ENCODE measurements at regions not wholly inside any gene's neighbourhood (a gene's known extent, or its start where the extent isn't known, plus 50 kb on each side); places are given as distances from the start of the nearest gene placed in this dataset.

DNA sequence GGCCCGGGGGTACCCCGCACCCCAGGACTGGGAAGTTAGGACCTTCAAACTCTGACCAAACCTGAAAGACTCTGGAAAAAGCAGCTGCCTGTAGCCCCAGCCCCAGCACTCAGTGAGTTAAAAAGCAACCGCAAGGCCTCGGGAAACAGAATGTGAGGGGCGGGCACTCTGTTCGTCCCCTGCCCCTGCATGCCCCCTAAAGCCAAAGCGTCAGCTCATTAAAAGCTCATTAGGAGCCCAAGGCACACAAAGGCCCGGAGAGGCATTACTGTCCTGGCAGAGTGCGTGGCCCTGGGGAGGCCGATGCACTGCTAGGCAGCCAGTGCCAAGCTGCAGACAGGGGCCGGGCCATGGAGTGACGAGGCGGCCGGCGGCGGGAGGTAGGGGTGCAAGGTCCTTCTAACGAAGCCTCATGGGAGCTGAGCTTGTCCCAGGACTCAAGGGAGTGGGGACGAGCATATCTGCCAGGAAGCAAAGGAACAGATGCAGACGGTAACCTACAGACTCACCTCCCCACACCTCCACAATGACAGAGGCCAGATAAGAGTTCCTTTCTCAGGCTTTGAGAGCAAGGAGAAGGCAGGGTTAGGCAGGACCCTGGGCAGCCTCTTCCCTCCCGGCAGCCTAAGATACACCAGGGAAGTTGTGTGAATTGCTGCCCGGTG is 116.8 kb downstream of the ENGASE start:
- DNase-seq (ENCODE audit: insufficient read length, low spot score) (no peak), FAIRE-seq (no peak)

DNA sequence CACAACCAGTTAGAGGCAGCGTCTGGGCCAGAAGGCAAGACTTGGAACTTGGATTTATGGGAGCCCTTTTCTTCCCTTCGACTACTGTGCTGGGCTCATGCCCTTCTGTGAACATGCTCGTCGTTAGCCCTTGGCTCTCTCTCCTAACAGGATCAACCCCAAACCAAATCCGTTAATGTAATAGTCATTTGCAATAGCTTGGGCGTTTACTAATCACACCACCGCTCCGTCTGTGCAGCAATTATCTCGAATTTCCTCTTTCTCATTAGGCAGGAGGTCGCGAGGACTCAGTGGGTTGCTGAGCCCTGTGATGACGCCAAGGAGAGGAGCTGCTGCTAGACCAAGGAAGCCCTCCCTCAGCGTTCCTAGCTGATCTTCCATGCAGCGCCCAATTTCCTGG is 114.7 kb downstream of the ENGASE start:
- no peak for FAIRE-seq
- DNase-seq (ENCODE audit: insufficient read length, low spot score), result no peak

DNA sequence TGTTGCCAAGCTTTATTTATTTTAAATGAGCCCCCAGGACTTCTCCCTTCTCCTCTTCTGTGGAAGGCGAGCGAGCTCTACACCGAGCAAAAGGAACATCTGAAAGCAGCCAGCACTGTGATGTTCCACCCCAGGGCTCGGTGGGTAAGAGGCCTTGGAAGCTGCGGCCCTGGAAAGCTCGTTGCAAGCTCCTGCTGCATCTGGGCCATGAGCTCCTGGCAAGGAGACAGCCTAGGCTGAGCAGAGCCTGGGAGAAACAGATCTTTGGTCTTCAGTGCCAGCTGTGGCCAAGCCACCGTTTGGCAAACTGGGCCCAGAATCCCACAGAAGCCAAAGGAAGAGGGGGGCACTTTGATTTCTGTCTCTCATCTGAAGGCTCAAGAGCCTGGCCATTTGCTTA is 114.1 kb downstream of the ENGASE start:
- no peak for FAIRE-seq
- no peak for DNase-seq (ENCODE audit: insufficient read length, low spot score)

DNA sequence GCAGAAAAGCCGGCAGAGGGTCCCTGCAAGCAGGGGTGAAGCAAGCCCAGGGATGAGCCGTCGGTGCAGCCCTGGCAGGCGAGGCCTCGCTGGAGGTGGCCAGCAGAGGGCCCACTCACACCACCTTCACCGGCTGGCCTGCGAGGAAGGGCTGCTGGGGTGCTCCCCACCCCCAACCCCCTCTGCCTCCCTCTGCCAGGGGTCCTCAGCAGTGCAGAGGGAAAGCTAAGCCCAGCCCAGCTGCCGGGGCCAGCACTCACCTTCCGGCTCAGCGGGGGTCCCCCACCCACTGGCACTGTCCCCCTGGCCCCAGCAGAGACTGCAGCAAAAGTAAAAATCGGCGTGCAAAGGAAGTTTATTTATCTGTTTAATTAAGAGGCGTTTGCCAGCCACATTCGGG is 113.4 kb downstream of the ENGASE start:
- FAIRE-seq, result no peak
- DNase-seq (ENCODE audit: insufficient read length, low spot score), result peak; percentile 67

DNA sequence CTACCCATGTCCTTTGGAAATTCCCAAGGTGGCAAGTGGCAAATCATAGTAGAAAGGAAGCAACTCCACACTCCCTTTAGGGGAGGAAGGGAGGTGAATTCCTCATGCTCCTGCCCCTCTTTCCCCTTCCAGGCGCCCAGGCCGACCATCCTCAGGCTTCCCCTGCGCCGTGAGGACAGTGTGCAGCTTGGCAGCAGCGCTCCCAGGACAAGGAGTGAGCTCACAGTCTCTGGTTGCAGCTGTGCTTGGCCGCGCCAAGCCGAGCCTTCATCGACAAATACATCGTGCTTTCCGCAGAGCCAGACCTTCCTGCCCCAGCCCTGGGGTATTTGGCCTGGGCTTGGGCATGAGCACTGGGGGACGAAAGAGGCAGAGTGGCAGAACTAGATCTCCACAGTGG is 112.6 kb downstream of the ENGASE start:
- no peak for DNase-seq (ENCODE audit: insufficient read length, low spot score)
- FAIRE-seq, result no peak

DNA sequence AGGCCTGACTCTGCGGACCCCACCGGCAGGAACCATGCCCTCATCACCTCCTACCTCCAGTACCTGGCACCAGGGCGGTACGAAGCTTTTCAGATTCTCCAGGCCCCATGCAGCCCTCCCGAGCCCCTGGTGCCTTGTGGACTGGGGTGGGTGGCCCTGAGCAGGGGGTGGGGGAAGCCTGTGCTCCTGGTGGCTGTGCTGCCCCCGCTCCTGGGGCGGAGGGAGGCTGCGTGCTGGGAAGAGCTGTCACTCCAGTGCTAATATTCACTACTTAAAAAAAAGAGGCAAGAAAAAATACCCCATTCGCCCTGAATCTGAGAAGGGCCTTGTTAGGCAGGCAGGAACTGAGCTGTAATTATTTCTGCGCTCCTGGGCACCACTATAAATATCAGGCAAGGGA is 111.8 kb downstream of the ENGASE start:
- no peak for DNase-seq (ENCODE audit: insufficient read length, low spot score)
- no peak for FAIRE-seq

DNA sequence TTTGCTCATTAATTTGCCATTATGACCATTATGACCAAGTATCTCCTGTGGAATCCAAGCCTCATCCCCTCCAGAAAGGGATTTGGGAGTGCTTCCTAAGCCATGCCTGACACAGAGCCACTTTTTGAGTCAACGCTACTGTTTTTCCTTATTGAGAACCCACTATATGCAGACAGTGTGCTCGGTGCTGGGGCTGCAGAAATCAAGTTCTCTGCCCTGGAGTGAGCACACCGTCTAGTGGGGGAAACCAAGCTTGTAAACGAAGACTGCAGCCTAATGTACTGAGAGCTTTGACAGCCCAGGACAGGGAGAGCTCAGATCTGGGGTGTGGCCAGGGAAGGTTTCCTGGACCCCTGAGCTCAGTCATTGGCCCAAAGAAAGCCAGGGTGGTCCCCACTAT is 111.0 kb downstream of the ENGASE start:
- no peak for DNase-seq (ENCODE audit: insufficient read length, low spot score)
- no peak for FAIRE-seq

DNA sequence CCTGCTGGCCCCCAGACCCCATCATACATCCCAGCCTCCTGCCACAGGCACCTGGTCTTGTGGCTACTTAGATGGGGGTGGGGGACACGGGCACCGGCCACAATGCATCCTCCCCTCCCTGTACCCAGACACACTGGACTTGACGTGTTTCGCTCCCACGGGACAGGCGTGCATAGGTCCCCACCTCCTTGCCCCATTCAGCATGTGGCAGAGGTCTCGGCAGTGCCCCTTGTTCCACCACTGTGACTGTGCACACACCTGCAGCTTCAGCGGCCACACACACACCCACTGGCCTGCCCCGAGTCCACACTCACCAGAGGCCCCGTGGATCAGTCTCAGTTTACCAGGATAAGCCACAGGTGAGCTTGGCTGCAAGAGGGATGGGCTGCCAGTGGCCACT is 109.6 kb downstream of the ENGASE start:
- no peak for FAIRE-seq
- no peak for DNase-seq (ENCODE audit: insufficient read length, low spot score)

DNA sequence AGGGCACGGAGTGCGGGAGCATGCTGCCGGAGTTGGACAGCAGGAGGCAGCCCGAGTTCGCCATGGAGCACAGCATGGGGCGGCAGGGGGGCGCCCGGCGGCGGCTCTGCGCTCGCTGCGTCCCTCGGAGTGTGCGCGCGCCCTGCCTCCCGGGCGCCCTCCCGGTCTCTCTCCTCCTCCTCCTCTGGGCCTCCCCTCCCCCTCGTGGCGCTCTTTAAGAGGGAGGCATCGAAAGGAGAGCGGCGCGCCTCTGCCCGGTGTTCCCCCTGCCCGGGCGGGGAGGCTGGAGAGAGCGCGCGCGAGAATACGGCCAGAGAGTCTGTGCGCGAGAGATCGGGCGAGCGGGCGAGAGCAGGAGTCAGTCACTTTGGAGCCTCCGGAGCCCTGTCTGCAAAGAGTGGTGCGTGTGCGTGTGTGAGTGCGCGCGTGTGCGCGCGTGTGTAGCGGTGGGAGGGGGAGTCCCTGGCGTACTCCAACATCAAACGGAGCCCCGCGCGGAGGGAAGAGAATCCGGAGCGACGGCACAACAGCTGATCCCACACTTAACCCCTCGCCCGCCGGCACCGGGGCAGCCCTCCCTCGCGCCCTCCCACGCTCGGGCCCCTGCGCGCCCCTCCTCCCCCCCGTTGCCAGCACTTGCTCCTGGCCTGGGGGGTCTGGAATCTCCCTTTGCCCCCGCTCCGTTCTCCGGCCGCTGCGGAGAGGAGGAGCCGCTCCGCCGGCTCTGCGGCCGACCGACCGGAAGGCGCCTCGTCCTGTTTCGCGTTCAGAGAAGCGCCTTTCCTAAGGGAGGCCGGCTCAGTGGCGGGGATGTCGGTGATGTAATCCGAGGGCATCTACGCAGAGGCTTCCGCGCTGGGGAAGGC is 108.9 kb downstream of the ENGASE start:
- DNase-seq (ENCODE audit: insufficient read length, low spot score), result no peak
- no peak for FAIRE-seq

DNA sequence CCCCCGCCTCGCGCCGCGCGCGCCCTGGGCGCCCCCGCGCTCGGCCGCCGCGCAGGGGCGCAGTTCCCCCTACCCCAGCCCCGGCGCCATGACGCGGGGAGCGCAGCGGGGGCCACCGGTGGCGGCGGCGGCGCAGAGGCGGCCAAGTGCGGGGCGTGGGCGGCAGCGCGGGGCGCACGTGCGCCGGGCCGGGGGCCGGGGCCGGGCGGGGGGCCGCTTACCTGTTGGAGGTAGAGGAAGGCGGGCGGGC is 108.3 kb downstream of the ENGASE start:
- DNase-seq (ENCODE audit: insufficient read length, low spot score), result no peak
- FAIRE-seq, result no peak

DNA sequence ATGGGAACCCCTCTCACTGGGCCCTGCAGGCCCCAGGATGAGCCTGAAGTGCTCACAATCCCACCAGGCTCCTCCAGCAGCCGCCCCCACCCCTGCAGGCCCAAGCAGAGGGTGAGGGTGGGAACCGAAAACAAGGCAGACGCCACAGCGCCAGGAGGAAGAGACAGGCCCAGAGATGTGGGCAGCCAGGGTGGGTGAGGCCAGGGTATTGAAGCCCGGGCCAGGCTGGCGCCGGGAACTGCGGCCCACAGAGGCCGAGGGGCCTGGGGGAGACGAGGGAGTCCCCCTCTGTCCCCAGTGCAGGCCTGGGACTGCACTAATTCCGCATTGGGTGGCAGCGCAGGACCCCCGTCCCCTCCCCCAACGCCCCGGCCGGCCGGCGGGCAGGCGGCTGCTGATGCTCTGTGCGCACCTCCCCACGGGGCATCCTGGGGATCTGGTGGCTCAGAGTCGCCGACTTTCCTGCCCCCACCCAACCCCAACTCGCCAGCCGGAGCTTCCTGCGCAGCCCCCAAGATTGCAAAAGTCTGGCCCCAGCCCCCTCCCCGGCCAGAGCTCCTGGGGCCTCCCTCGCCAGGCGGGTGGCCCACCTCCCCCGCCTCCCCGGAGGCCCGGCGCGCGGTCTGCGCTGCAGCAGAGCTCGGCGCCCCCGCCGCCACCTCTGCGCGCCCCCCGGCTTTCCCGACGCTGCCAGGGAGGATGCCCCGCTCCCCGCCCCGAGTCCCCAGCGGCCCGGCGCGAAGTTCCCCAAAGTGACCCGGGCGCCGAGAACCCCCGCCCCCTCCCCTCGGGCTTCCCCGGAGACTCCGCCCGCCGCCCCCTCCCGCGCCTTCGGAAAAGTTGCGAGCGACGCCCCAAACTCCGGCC is 107.8 kb downstream of the ENGASE start:
- FAIRE-seq (no peak), DNase-seq (ENCODE audit: insufficient read length, low spot score) (no peak)

DNA sequence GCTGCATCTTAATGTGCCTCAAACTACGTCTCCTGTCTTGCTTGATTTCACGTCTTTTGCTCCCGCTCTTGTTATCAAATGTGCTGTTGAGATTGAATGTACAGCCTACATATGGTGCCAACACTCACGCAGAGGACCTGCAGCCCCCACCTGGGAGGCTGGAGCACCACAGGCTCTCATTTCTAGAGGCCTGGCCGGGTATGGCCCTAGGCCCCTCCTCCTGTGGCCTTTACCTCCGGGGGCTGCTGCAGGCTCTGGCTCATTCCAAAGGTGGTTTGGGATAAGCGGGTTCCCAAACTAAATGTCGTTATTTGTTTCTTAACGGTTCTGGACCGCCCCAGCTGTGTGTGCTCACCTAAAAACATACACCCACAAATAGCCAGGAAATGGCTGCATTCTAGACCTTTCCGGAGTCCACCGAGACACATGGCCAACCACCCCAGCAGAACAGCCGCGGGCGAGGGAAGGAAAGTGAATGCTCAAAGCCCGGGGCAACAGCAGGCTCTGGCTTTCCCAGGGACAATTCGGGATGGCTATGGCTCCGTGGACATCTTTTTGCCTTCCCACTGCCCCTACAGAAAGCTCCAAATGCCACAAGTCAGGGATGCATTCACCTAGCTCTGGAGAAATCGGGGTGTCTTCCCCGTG is 105.9 kb downstream of the ENGASE start:
- no peak for FAIRE-seq
- no peak for DNase-seq (ENCODE audit: insufficient read length, low spot score)

DNA sequence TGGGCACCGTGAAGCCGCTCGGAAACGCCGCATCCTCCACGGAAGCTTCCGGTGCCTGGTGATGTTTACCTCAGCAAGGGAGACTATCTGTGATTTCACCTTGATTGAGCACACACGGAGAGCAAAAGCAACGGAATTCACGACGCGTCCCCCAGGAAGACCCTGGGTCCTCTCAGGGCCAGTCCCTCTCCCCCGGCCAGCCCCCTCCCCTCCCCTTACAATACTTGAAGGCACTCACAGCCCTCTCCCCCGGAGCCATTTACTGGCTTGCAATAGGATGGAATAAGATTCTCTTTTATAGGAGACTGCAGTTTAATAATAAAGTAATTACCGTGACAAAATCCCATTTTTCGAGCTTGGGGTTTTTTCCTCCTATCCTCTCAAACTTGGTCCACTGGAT is 104.7 kb downstream of the ENGASE start:
- no peak for FAIRE-seq
- no peak for DNase-seq (ENCODE audit: insufficient read length, low spot score)

DNA sequence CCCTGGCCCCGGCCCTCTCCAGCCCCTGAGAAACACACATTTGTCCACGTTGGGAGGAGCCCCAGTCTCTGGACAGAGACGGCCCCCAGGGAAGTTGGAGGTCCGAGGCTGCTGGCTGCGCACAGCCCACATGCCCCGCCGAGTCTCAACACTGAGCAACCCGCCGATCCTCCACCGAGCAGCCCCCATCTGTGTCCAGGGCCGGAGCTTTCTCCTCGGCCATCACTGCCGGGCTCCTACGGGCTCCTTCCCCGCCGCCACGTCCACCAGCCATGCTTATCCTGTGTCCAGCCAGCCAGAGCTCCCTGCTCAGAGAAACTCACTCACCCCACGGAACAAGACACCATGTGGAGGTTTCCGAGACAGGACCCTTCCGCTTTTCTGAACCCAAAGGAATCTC is 103.3 kb downstream of the ENGASE start:
- DNase-seq (ENCODE audit: insufficient read length, low spot score) (no peak), FAIRE-seq (no peak)

DNA sequence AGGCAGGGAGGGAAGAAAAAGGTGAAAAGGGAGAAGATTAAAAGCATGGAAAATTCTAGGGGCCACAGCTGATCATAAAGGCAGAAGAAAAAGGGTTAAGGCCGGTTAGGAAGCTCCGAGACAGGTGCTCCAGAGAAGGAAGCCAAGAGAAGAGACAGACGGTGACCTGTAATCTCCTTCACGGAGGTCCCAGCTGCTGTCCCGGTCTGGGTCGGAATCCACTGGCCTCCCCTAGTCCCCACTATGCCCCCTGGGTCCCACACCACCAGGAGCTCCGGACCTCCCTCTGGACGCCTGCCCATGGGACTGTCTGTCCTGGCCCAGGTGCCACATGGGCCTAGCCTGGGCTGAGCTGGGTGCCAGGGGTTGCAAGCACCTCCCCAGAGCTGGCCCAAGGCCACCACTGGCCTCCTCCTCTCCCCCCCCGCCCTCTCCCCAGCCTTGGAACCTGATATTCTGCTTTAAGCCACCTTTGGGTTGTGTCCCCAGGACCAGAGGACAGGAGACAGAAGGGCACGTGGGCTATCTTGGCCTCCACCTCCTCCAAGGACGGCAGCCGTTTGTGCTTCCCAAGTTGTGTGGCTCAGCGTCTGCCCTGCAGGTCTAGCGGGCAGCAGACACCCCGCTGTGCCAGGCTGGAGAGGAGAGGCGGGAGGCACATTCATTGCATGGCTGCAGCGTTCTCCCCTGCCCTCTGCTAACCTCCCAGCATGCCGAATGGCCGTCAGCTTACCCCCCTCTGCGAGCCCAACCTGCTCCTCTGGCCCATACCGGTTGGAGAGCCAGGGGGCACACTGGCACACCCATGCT is 102.4 kb downstream of the ENGASE start:
- FAIRE-seq, result no peak
- no peak for DNase-seq (ENCODE audit: insufficient read length, low spot score)

DNA sequence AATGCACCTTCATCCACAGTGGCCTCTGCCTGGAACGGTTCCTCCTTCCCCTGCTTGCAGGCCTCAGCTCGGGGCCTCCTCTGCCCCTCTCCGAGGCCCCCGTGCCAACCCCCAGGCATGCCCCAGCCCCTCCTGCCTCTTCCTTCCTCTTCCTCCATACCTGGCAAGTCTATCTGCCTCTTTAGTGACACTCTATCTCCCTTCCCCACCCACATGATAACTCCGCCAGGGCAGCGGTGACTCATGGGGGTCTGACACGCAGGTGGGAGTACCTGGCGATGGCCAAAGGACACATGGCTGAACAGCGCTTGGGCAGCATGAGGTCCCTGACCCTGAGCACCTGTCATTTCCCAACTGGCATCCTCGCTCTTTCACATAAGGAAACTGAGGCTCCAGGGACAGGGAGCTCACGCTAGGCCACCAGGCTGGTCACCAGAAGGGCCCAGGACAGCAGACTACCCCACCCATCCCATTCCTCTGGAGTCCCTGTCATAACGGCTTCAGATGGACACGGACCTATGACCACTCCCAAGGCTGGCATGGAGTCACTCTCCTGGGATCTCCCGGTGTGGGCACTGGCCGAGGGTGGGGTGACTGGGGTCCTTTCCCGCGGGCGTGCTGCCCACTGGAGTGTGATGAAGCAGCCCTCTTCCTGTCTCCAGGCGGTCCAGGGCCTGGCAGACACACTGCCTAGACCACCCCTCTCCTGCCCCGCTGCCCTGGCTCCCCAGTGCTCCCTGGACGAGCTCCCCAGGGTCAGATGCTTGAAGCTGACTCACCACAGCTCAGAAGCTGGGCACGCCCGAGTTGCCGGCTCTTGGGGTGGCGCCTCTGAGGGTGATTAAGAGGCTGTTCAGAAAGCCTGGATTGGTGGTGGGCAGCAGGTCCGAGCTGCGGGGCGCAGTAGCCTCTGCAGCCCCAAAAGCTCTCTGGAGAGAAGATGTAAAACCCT is 100.6 kb downstream of the ENGASE start:
- no peak for FAIRE-seq

DNA sequence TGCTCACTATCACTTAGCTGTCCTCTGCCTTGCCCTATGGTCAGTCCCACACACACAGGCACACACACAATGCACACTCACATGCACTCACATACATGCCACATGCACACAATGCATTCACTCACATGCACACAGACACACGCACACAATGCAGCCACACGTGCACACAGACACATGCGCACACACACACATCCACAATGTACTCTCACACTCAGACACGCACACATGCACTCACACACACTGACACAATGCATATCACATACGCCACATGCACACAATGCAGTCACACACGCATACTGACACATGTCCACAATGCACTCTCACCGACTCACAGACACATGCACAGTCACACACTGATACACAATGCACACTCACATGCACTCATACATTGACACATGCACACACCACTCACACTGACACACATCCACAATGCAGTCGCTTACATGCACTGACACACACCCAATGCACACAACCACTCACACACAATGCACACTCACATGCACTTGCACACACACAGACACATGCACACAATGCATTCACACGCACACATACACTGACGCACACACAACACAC is 99.7 kb downstream of the ENGASE start:
- DNase-seq (ENCODE audit: insufficient read length, low spot score) (no peak), FAIRE-seq (no peak)

More for the DNA sequence above, 100.6 kb downstream of the ENGASE start:
- no peak for DNase-seq (ENCODE audit: insufficient read length, low spot score)

DNA sequence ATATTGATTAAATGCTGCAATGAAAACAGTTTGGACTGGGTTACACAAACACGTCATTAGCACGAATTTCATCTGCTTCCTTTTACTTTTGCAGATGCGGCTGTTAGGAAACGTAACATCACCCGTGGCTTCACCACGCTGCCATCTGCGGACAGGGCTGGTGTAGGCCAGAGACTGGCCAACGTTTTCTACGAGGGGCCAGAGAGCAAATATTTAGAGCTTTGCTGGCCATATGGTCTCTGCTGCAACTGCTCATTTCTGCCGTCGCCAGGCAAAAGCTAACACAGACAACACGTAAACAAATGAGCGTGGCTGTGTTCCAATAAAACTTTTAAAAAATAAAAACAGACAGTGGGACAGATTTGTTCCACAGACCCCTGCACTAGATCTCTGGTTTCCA is 96.6 kb downstream of the ENGASE start:
- FAIRE-seq, result no peak
- no peak for DNase-seq (ENCODE audit: insufficient read length, low spot score)

DNA sequence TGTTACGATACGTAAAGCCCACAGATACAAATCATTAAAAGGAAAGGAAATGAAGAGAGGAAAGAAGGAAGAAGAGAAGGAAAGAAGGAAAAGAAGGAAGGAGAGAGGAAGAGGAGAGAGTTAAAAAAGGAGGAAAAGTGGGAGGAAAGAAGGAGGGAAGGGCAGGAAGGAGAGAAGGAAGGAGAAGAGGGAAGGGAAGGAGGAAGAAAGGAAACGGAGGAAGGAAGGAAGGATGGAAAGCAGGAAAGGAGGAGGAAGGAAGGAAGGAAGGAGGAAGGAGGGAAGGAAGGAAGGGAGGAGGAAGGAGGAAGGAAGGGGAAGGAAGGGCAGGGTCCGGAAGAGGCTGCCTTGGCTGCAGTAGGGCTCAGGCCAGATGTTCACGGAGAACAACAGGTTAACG is 95.2 kb downstream of the ENGASE start:
- DNase-seq (ENCODE audit: insufficient read length, low spot score) (no peak), FAIRE-seq (no peak)

Measured in GM19239 (cell line).